SKM-1 treated with dmso at 0.1 percent for 144 hours (cell line): ENCODE measurements at regions not wholly inside any gene's neighbourhood (a gene's known extent, or its start where the extent isn't known, plus 50 kb on each side); places are given as distances from the start of the nearest gene placed in this dataset.

Experiments
- DNase-seq: peaks from one replicate; lab custom pipeline; 2025; ENCODE audit not compliant: unreplicated experiment; lab: John Stamatoyannopoulos, UW

DNA sequence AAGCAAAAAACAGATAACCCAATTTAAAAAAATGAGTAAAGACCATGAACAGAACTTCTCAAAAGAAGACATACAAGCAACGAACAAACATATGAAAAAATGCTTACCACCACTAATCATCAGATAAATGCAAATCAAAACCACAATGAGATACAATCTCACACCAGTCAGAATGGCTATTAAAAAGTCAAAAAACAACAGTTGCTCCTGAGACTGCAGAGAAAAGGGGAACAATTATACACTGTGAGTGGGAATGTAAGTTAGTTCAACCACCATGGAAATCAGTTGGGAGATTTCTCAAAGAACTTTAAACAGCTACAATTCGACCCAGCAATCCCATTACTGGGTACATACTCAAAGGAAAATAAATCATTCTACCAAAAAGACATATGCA is 131.6 kb downstream of the PTGER3 start:
- DNase-seq: no peak

DNA sequence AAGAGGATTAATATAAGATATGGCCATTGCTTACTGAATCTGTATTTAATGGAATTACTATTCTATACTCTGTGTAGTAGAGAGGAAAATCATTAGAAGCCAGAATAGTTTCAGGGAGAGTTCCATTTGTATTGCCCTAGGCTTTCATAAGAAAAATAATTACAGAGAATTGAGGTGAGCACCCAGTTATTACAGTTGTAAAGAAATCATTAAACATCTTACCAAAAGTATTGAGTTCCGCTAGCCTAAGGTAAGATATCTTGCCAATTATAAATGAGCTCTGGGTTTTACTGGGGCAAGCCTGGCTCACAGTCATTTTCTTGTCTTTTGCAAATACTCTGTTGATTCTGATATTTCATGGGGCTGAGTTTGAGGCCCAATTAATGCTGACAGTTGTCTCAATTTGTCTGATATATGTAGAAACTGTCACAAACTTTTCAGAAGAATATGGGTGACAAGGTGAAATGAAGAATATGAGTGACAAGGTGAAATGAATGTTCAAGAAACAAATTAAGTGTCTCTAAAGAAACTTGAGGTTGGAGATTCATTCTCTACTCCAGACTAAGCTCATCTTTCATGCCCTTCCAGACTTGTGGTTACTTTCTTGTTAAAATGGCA is 127.8 kb downstream of the PTGER3 start:
- DNase-seq: no peak
